Brain microvascular endothelial cell (primary cell): ENCODE measurements at regions not wholly inside any gene's neighbourhood (a gene's known extent, or its start where the extent isn't known, plus 50 kb on each side); places are given as distances from the start of the nearest gene placed in this dataset.

Experiments
- DNase-seq: peaks from one replicate; pipeline ENCODE4 v3.0.0-alpha.2; 2020
- H3K27ac ChIP-seq: fragments of 250-450 bp; sonication (Bioruptor Pico); 2 replicates; pipeline ENCODE4 v1.5.1; 2020; ENCODE audit warnings: mild to moderate bottlenecking, moderate library complexity
- H3K27me3 ChIP-seq: fragments of 250-450 bp; sonication (Bioruptor Pico); replicated peaks from 2 replicates; pipeline ENCODE4 v1.5.1; 2020; ENCODE audit warnings: mild to moderate bottlenecking
- H3K36me3 ChIP-seq: fragments of 250-450 bp; sonication (Bioruptor Pico); replicated peaks from 2 replicates; pipeline ENCODE4 v1.5.1; 2020; ENCODE audit warnings: mild to moderate bottlenecking
- H3K4me3 ChIP-seq: 2 replicates; pipeline ENCODE4 v1.5.1; 2011; ENCODE audit warnings: low read depth, mild to moderate bottlenecking, control low read depth, low read length, moderate library complexity
- CTCF ChIP-seq: IDR thresholded peaks from 2 replicates; pipeline ENCODE4 v1.5.1; 2011; ENCODE audit warnings: low read depth, mild to moderate bottlenecking, moderate library complexity, low read length, control low read depth, inconsistent platforms; ENCODE audit errors: missing control alignments
- in situ Hi-C: cut with HindIII; loops from 2 replicates; pipeline ENCODE4 v1.10.0; 2017; ENCODE audit warnings: low sequenced_read_pairs, low pct_ligation_motif_present

DNA sequence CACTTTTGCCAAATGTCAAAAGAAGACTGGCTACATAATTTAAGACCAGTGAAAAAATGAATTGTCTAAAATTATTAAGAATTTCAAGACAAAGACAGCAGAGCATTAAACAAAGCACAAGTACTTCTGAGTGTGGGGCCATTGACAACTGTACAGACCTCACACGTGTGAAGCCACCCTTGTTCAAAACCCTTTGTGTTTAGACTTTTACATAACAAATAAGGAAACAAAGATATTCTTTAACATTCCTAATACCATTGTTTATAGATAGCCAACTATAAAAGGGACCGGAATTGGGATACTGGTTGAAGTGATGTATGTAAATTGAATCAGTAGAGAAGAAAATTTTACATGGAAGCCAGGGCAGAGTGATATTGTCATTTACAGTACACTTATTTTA, 624.2 kb downstream of the PCDH18 start:
- DNase-seq: no peak
- H3K27me3 ChIP-seq: no peaks in the 10 kb centered on the region
- in situ Hi-C loops: no loop called here
- no peaks in the 10 kb centered on the region for H3K36me3 ChIP-seq
- no peak overlapping the region for H3K27ac ChIP-seq
- no peak for TF ChIP-seq CTCF
- H3K4me3 ChIP-seq: no peak overlapping the region

DNA sequence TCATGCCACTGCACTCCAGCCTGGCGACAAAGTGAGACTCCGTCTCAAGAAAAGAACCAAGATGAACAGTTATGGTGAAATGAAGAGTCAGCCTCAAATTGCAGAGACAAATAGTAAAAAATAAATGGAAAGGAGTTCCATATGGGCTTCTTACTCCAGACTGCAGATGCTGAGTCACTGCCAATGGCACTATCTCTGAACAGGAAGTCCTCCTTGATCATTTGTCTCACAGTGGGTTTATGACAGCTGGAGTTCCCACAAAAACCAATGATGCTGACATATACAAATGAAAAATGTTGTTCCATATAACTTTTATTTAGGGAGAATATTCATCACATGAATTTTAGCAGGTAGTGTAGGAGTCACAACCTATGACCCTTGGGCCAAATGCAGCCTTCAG, 631.6 kb downstream of the PCDH18 start:
- TF ChIP-seq CTCF: no peak
- Histone ChIP-seq H3K4me3 (no peak overlapping the region), H3K27me3 (no peaks in the 10 kb centered on the region), H3K36me3 (no peaks in the 10 kb centered on the region), H3K27ac (no peak overlapping the region)
- in situ Hi-C loops: no loop called here
- DNase-seq: no peak

DNA sequence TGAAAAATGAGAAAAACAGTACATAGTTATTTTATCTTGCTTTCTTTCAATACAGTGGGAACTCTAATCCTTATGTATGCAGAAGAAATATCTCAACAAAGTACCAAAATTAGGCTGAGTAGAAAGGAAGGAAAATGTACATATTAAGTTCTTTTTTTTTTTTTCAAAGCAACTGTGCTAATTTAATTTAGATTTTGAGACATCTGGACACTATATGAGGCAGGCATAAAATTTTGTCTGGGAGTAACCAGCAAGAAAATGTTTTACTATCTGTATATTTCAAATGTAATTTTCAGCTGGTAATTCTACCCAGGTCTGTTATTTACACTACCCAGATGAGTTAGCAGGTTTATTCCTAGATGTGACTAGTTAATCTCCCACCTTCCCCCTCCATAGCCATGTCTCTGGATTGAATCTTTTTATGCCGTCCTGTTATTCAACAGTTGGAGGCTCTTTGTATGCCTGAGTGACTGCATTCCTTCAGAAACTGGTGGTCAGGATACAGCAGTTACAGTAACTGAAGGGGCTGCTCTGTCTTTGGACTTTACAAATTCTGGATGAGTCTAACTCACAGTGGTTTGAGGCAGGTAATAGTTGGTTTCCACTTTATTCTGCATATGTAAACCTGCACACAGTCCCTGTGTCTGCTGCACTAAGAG, 633.6 kb downstream of the PCDH18 start:
- DNase-seq: no peak
- in situ Hi-C loops: no loop called here

GRCh38 chr4:136893573-136893972, 638.7 kb downstream of the PCDH18 start:
- no peak for TF ChIP-seq CTCF
- Histone ChIP-seq H3K36me3 (no peaks in the 10 kb centered on the region), H3K27me3 (no peaks in the 10 kb centered on the region), H3K27ac (no peak overlapping the region), H3K4me3 (no peak overlapping the region)
- in situ Hi-C loops: no loop called here
- no peak for DNase-seq

More for the DNA sequence above, 633.6 kb downstream of the PCDH18 start:
- no peak overlapping the region for H3K4me3 ChIP-seq
- TF ChIP-seq CTCF: no peak
- no peak overlapping the region for H3K27ac ChIP-seq
- no peaks in the 10 kb centered on the region for H3K27me3 ChIP-seq
- H3K36me3 ChIP-seq: no peaks in the 10 kb centered on the region

GRCh38 chr4:136881666-136882065, 650.6 kb downstream of the PCDH18 start:
- in situ Hi-C loops: no loop called here
- no peak for TF ChIP-seq CTCF
- Histone ChIP-seq H3K27me3 (no peaks in the 10 kb centered on the region), H3K27ac (no peak overlapping the region), H3K36me3 (no peaks in the 10 kb centered on the region), H3K4me3 (no peak overlapping the region)
- no peak for DNase-seq

GRCh38 chr4:136873555-136873954, 658.7 kb downstream of the PCDH18 start:
- H3K27me3 ChIP-seq: no peaks in the 10 kb centered on the region
- H3K4me3 ChIP-seq: no peak overlapping the region
- DNase-seq: no peak
- in situ Hi-C loops: no loop called here
- no peak overlapping the region for H3K27ac ChIP-seq
- H3K36me3 ChIP-seq: no peaks in the 10 kb centered on the region
- TF ChIP-seq CTCF: no peak
